SK-N-SH (cell line): ENCODE measurements at regions not wholly inside any gene's neighbourhood (a gene's known extent, or its start where the extent isn't known, plus 50 kb on each side); places are given as distances from the start of the nearest gene placed in this dataset.

Experiments
- CTCF ChIA-PET: fragments of 300-600, 350-600 bp; formaldehyde crosslinking; extraction: SDS; loops from one replicate; lab custom pipeline; 2021; lab: Yijun Ruan, JAX
- POLR2A ChIA-PET: fragments of 350-600 bp; sonication (Branson Sonifier 250); formaldehyde crosslinking; extraction: SDS; loops from one replicate; lab custom pipeline; 2020; ENCODE audit warnings: antibody characterized with exemption, inconsistent platforms; lab: Yijun Ruan, JAX
- DNase-seq: peaks from one replicate; pipeline ENCODE4 v3.0.0; 2012
- H2AFZ ChIP-seq: fragments of 200-600 bp; sonication (generic); 2 replicates; pipeline ENCODE4 v1.8.1; 2016; ENCODE audit warnings: antibody characterized with exemption, mild to moderate bottlenecking, low read depth
- H3F3A ChIP-seq: fragments of 200-600 bp; sonication (generic); replicated peaks from 2 replicates; pipeline ENCODE3; 2016; ENCODE audit warnings: antibody characterized with exemption, mild to moderate bottlenecking; ENCODE audit not compliant: insufficient read depth
- H3K27ac ChIP-seq, 2 experiments: fragments of 200-500 bp in 1 of 2; fragments of 200-600 bp in 1 of 2; sonication (Bioruptor generic) in 1 of 2; sonication (generic), shearing (Covaris generic) in 1 of 2; 2 replicates each; pipeline versions ENCODE4 v1.5.1 to v1.6.1; 2014 to 2016; ENCODE audit warnings: low read depth in 2 of 2, inconsistent platforms in 1 of 2, low read length in 1 of 2, mild to moderate bottlenecking in 1 of 2, mixed read lengths in 1 of 2
- H3K27me3 ChIP-seq: fragments of 200-600 bp; sonication (generic), shearing (Covaris generic); 2 replicates; pipeline ENCODE4 v1.6.1; 2016; ENCODE audit warnings: mixed run types; ENCODE audit not compliant: insufficient read depth
- H3K36me3 ChIP-seq, 2 experiments: fragments of 200-500 bp in 1 of 2; fragments of 200-600 bp in 1 of 2; sonication (Bioruptor generic) in 1 of 2; sonication (generic) in 1 of 2; replicated peaks in 1 of 2; 2 replicates each; pipeline versions ENCODE3 to v1.5.1; 2014 to 2016; ENCODE audit warnings: low read length in 1 of 2, mild to moderate bottlenecking in 1 of 2; ENCODE audit not compliant: insufficient read depth in 2 of 2, control insufficient read depth in 1 of 2
- H3K4me1 ChIP-seq, 2 experiments: fragments of 200-500 bp in 1 of 2; fragments of 200-600 bp in 1 of 2; sonication (Bioruptor generic) in 1 of 2; sonication (generic), shearing (Covaris generic) in 1 of 2; 2 replicates each; pipeline versions ENCODE4 v1.5.1 to v1.6.1; 2014 to 2016; ENCODE audit warnings: low read depth in 1 of 2, low read length in 1 of 2, mixed run types in 1 of 2; ENCODE audit not compliant: insufficient read depth in 2 of 2, control insufficient read depth in 1 of 2
- H3K4me2 ChIP-seq: fragments of 200-600 bp; sonication (generic), shearing (Covaris generic); 2 replicates; pipeline ENCODE4 v1.6.1; 2017; ENCODE audit warnings: mixed run types
- H3K4me3 ChIP-seq, 2 experiments: fragments of 200-500 bp in 1 of 2; fragments of 200-600 bp in 1 of 2; sonication (Bioruptor generic) in 1 of 2; sonication (generic), shearing (Covaris generic) in 1 of 2; 2 replicates each; pipeline versions ENCODE4 v1.5.1 to v1.8.1; 2014 to 2016; ENCODE audit warnings: low read depth in 2 of 2, inconsistent platforms in 1 of 2, low read length in 1 of 2, mild to moderate bottlenecking in 1 of 2, mixed read lengths in 1 of 2, moderate library complexity in 1 of 2
- H3K79me2 ChIP-seq: fragments of 200-600 bp; sonication (generic); 2 replicates; pipeline ENCODE4 v1.8.1; 2017; ENCODE audit warnings: mild to moderate bottlenecking; ENCODE audit not compliant: insufficient read depth
- H3K9ac ChIP-seq: fragments of 200-600 bp; sonication (generic); 2 replicates; pipeline ENCODE4 v1.6.1; 2017; ENCODE audit warnings: mixed run types
- H3K9me2 ChIP-seq: fragments of 200-600 bp; sonication (generic); 2 replicates; pipeline ENCODE4 v1.6.1; 2017; ENCODE audit warnings: mixed run types
- H3K9me3 ChIP-seq: fragments of 200-600 bp; sonication (generic); 2 replicates; pipeline ENCODE4 v1.6.1; 2017; ENCODE audit warnings: mixed run types, mild to moderate bottlenecking, moderate library complexity
- H4K20me1 ChIP-seq: fragments of 200-600 bp; sonication (generic); 2 replicates; pipeline ENCODE4 v1.6.1; 2017; ENCODE audit warnings: mild to moderate bottlenecking, mixed run types; ENCODE audit not compliant: insufficient read depth
- CHD2 ChIP-seq: fragments of 150-350 bp; IDR thresholded peaks from 2 replicates; pipeline ENCODE4 v1.6.1; 2018; ENCODE audit warnings: low read length; ENCODE audit not compliant: partially characterized antibody
- GABPA ChIP-seq: IDR thresholded peaks from 2 replicates; pipeline ENCODE4 v1.4.0; 2012; ENCODE audit warnings: low read depth, mild to moderate bottlenecking
- GATA2 ChIP-seq: sonication (generic); formaldehyde crosslinking; IDR thresholded peaks from 2 replicates; pipeline ENCODE4 v1.5.0; 2020; ENCODE audit warnings: mild to moderate bottlenecking, missing genetic modification reagents
- MEF2A ChIP-seq: IDR thresholded peaks from 2 replicates; pipeline ENCODE4 v1.4.0; 2012; ENCODE audit warnings: low read depth, borderline replicate concordance
- MXI1 ChIP-seq: IDR thresholded peaks from 2 replicates; pipeline ENCODE4 v1.6.1; 2012; ENCODE audit warnings: mild to moderate bottlenecking, low read depth, low read length, improper control_type of control experiment
- RAD21 ChIP-seq: IDR thresholded peaks from 2 replicates; pipeline ENCODE4 v1.6.1; 2012; ENCODE audit warnings: mild to moderate bottlenecking, low read length
- RFX5 ChIP-seq: IDR thresholded peaks from 2 replicates; pipeline ENCODE4 v1.6.1; 2012; ENCODE audit warnings: mild to moderate bottlenecking, improper control_type of control experiment, low read length
- SIN3A ChIP-seq: IDR thresholded peaks from 2 replicates; pipeline ENCODE4 v1.6.1; 2012; ENCODE audit warnings: low read depth, mild to moderate bottlenecking, low read length, moderate library complexity, borderline replicate concordance
- TAF1 ChIP-seq: IDR thresholded peaks from 2 replicates; pipeline ENCODE4 v1.6.1; 2012; ENCODE audit warnings: low read depth, mild to moderate bottlenecking, low read length, moderate library complexity, borderline replicate concordance
- USF2 ChIP-seq: fragments of 150-350 bp; IDR thresholded peaks from 2 replicates; pipeline ENCODE4 v1.6.1; 2017; ENCODE audit warnings: antibody characterized with exemption, low read length, low read depth, borderline replicate concordance
- YY1 ChIP-seq: IDR thresholded peaks from 2 replicates; pipeline ENCODE4 v1.4.0; 2012; ENCODE audit warnings: low read depth, mild to moderate bottlenecking
- ZBTB33 ChIP-seq: IDR thresholded peaks from 2 replicates; pipeline ENCODE4 v1.4.0; 2012; ENCODE audit warnings: low read depth, borderline replicate concordance
- WGBS: methylation state at CpG from one replicate; pipeline ENCODE4 v1.1.6; 2017; ENCODE audit warnings: low lambda C conversion rate; 5-methylcytosine and 5-hydroxymethylcytosine counted together
- TF ChIP-seq, protein P1 (sequence below): IDR thresholded peaks from 2 replicates; pipeline ENCODE4; 2012

- no peak overlapping the region for H2AFZ ChIP-seq
- TF ChIP-seq YY1 (no peak), CHD2 (no peak), RAD21 (no peak), GABPA (no peak), RFX5 (no peak), MXI1 (no peak), MEF2A (no peak), TAF1 (no peak), USF2 (no peak), ZBTB33 (no peak), GATA2 (no peak), SIN3A (no peak)
- TF ChIP-seq, protein P1, sequence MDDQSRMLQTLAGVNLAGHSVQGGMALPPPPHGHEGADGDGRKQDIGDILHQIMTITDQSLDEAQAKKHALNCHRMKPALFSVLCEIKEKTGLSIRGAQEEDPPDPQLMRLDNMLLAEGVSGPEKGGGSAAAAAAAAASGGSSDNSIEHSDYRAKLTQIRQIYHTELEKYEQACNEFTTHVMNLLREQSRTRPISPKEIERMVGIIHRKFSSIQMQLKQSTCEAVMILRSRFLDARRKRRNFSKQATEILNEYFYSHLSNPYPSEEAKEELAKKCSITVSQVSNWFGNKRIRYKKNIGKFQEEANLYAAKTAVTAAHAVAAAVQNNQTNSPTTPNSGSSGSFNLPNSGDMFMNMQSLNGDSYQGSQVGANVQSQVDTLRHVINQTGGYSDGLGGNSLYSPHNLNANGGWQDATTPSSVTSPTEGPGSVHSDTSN = no peak
- TF ChIP-seq, all 33 proteins: peak for 0
- H3K4me3 ChIP-seq = no peak overlapping the region
- H3K9ac ChIP-seq = no peak overlapping the region
- H3K9me2 ChIP-seq = no peaks in the 10 kb centered on the region
- DNase-seq = no peak
- no peaks in the 10 kb centered on the region for H4K20me1 ChIP-seq
- no peaks in the 10 kb centered on the region for H3K9me3 ChIP-seq
- H3K4me1 ChIP-seq = peaks cover 0 to 12% of the 10 kb centered on the region in 2 experiments
- WGBS = 90% methylated on average over 6 of the region's 6 CpGs
- no peak overlapping the region for H3K27ac ChIP-seq
- POLR2A ChIA-PET = no interaction called here
- no peaks in the 10 kb centered on the region for H3K36me3 ChIP-seq
- no peaks in the 10 kb centered on the region for H3K79me2 ChIP-seq
- H3F3A ChIP-seq = peaks cover 16% of the 10 kb centered on the region
- H3K4me2 ChIP-seq = no peak overlapping the region
- H3K27me3 ChIP-seq = no peaks in the 10 kb centered on the region
- CTCF ChIA-PET = interaction anchor here (0.8 to 4.0 kb wide), 5 partner anchors 8 to 208 kb away, joined by 3 to 28 read pairs (median 4); no protein-coding TSS in a partner anchor
These were observed 334.4 kb downstream of the GBE1 start for GRCh38 chr3:81426826-81427577.
